ENCODE measurements at regions not wholly inside any gene's neighbourhood (a gene's known extent, or its start where the extent isn't known, plus 50 kb on each side); places are given as distances from the start of the nearest gene placed in this dataset.

GRCh38 chr11:97460091-97460490 lies 1070.3 kb downstream of the JRKL start:
- H3K4me2 ChIP-seq (ENCODE audit: insufficient read depth, low read length) = no peak overlapping the region
- DNase-seq (ENCODE audit: insufficient read length, low spot score, missing footprints) = no peak
- H3K27ac ChIP-seq (ENCODE audit: low read depth, low read length) = no peak overlapping the region
- no peaks in the 10 kb centered on the region for H4K20me1 ChIP-seq (ENCODE audit: insufficient read depth, low read length)
- no peaks in the 10 kb centered on the region for H3K36me3 ChIP-seq (ENCODE audit: insufficient read depth, low read length)
- H3K79me2 ChIP-seq (ENCODE audit: insufficient read depth, low read length) = no peaks in the 10 kb centered on the region
- no peak overlapping the region for H3K4me3 ChIP-seq (ENCODE audit: insufficient read depth, low read length)
- H2AFZ ChIP-seq (ENCODE audit: low read length) = no peak overlapping the region
- H3K27me3 ChIP-seq (ENCODE audit: insufficient read depth, low read length) = no peaks in the 10 kb centered on the region
- H3K4me1 ChIP-seq (ENCODE audit: insufficient read depth, low read length) = no peaks in the 10 kb centered on the region
- TF ChIP-seq CTCF (IDR thresholded peaks at IDR 0.05; ENCODE audit: extremely low read depth, low read depth, low read length) = no peak
- peaks cover 2% of the 10 kb centered on the region for H3K9me3 ChIP-seq (ENCODE audit: low read depth, low read length)

- H2AFZ ChIP-seq (ENCODE audit: low read length) = no peak overlapping the region
- no peak overlapping the region for H3K27ac ChIP-seq (ENCODE audit: low read depth, low read length)
- peaks cover 2% of the 10 kb centered on the region for H3K9me3 ChIP-seq (ENCODE audit: low read depth, low read length)
- no peaks in the 10 kb centered on the region for H3K36me3 ChIP-seq (ENCODE audit: insufficient read depth, low read length)
- no peak overlapping the region for H3K4me3 ChIP-seq (ENCODE audit: insufficient read depth, low read length)
- no peaks in the 10 kb centered on the region for H4K20me1 ChIP-seq (ENCODE audit: insufficient read depth, low read length)
- no peak overlapping the region for H3K4me2 ChIP-seq (ENCODE audit: insufficient read depth, low read length)
- no peak for TF ChIP-seq CTCF (IDR thresholded peaks at IDR 0.05; ENCODE audit: extremely low read depth, low read depth, low read length)
- H3K27me3 ChIP-seq (ENCODE audit: insufficient read depth, low read length) = no peaks in the 10 kb centered on the region
- no peaks in the 10 kb centered on the region for H3K4me1 ChIP-seq (ENCODE audit: insufficient read depth, low read length)
- H3K79me2 ChIP-seq (ENCODE audit: insufficient read depth, low read length) = no peaks in the 10 kb centered on the region
- DNase-seq (ENCODE audit: insufficient read length, low spot score, missing footprints) = no peak
Observed at GRCh38 chr11:97461044-97461880, 1071.4 kb downstream of the JRKL start.

GRCh38 chr11:97461934-97462333 lies 1072.1 kb downstream of the JRKL start:
- TF ChIP-seq CTCF (IDR thresholded peaks at IDR 0.05; ENCODE audit: extremely low read depth, low read depth, low read length) = no peak
- H3K4me1 ChIP-seq (ENCODE audit: insufficient read depth, low read length) = no peaks in the 10 kb centered on the region
- H2AFZ ChIP-seq (ENCODE audit: low read length) = no peak overlapping the region
- H3K79me2 ChIP-seq (ENCODE audit: insufficient read depth, low read length) = no peaks in the 10 kb centered on the region
- H3K4me2 ChIP-seq (ENCODE audit: insufficient read depth, low read length) = no peak overlapping the region
- no peaks in the 10 kb centered on the region for H3K36me3 ChIP-seq (ENCODE audit: insufficient read depth, low read length)
- no peak overlapping the region for H3K4me3 ChIP-seq (ENCODE audit: insufficient read depth, low read length)
- no peaks in the 10 kb centered on the region for H3K27me3 ChIP-seq (ENCODE audit: insufficient read depth, low read length)
- H3K9me3 ChIP-seq (ENCODE audit: low read depth, low read length) = peaks cover 2% of the 10 kb centered on the region
- DNase-seq (ENCODE audit: insufficient read length, low spot score, missing footprints) = no peak
- no peaks in the 10 kb centered on the region for H4K20me1 ChIP-seq (ENCODE audit: insufficient read depth, low read length)
- H3K27ac ChIP-seq (ENCODE audit: low read depth, low read length) = no peak overlapping the region

GRCh38 chr11:97463891-97464290 lies 1074.1 kb downstream of the JRKL start:
- H3K27me3 ChIP-seq (ENCODE audit: insufficient read depth, low read length) = no peaks in the 10 kb centered on the region
- no peaks in the 10 kb centered on the region for H4K20me1 ChIP-seq (ENCODE audit: insufficient read depth, low read length)
- no peaks in the 10 kb centered on the region for H3K36me3 ChIP-seq (ENCODE audit: insufficient read depth, low read length)
- no peak overlapping the region for H3K4me3 ChIP-seq (ENCODE audit: insufficient read depth, low read length)
- no peaks in the 10 kb centered on the region for H3K4me1 ChIP-seq (ENCODE audit: insufficient read depth, low read length)
- no peak overlapping the region for H3K4me2 ChIP-seq (ENCODE audit: insufficient read depth, low read length)
- H3K27ac ChIP-seq (ENCODE audit: low read depth, low read length) = no peak overlapping the region
- no peak for DNase-seq (ENCODE audit: insufficient read length, low spot score, missing footprints)
- TF ChIP-seq CTCF (IDR thresholded peaks at IDR 0.05; ENCODE audit: extremely low read depth, low read depth, low read length) = no peak
- H3K79me2 ChIP-seq (ENCODE audit: insufficient read depth, low read length) = no peaks in the 10 kb centered on the region
- H3K9me3 ChIP-seq (ENCODE audit: low read depth, low read length) = peaks cover 2% of the 10 kb centered on the region
- H2AFZ ChIP-seq (ENCODE audit: low read length) = no peak overlapping the region

All from osteoblast (primary cell).